ENCODE measurements at regions not wholly inside any gene's neighbourhood (a gene's known extent, or its start where the extent isn't known, plus 50 kb on each side); places are given as distances from the start of the nearest gene placed in this dataset.

DNA sequence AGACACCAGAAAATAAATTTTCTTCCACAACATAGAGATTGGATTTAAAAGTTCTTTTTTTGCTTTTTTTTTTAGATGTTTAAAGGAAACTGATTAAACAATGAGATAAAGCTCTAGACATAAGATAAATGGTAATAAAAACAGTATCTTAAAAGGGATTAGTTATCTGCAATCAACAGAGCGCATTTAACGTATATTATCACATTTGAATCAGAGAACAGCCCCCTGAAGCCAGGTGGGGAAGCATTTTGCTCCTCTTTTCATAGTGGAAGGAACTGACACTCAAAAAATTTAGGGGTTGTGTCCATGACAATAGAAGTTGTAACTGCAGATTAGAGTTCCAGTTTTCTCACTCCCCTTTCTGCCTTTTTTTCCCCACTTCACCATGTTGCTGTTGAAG lies 367.6 kb downstream of the SPATA31D1 start:
- no peak for TF ChIP-seq POLR2A (IDR thresholded peaks at IDR 0.05)
- TF ChIP-seq, protein P1, sequence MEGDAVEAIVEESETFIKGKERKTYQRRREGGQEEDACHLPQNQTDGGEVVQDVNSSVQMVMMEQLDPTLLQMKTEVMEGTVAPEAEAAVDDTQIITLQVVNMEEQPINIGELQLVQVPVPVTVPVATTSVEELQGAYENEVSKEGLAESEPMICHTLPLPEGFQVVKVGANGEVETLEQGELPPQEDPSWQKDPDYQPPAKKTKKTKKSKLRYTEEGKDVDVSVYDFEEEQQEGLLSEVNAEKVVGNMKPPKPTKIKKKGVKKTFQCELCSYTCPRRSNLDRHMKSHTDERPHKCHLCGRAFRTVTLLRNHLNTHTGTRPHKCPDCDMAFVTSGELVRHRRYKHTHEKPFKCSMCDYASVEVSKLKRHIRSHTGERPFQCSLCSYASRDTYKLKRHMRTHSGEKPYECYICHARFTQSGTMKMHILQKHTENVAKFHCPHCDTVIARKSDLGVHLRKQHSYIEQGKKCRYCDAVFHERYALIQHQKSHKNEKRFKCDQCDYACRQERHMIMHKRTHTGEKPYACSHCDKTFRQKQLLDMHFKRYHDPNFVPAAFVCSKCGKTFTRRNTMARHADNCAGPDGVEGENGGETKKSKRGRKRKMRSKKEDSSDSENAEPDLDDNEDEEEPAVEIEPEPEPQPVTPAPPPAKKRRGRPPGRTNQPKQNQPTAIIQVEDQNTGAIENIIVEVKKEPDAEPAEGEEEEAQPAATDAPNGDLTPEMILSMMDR (IDR thresholded peaks at IDR 0.05): no peak

Measured in lower leg skin (tissue), 3 donors.